H1 (cell line): ENCODE measurements at regions not wholly inside any gene's neighbourhood (a gene's known extent, or its start where the extent isn't known, plus 50 kb on each side); places are given as distances from the start of the nearest gene placed in this dataset.

ENCODE experiments used
- BACH1 ChIP-seq: IDR thresholded peaks from 2 replicates; pipeline ENCODE4 v1.6.1; 2012; ENCODE audit warnings: low read length, improper control_type of control experiment
- CEBPB ChIP-seq: IDR thresholded peaks from 2 replicates; pipeline ENCODE4 v1.6.1; 2012; ENCODE audit warnings: low read depth, low read length
- CTBP2 ChIP-seq: IDR thresholded peaks from 2 replicates; pipeline ENCODE4 v1.7.0; 2011; ENCODE audit warnings: borderline replicate concordance, mild to moderate bottlenecking, moderate library complexity, mixed read lengths, low read length; ENCODE audit not compliant: insufficient read depth, insufficient read length
- CTCF ChIP-seq, 3 experiments: IDR thresholded peaks; 1 replicate in 2 of 3; 2 replicates in 1 of 3; pipeline versions ENCODE4 v1.5.1 to v1.6.1; 2011; ENCODE audit warnings: low read length in 3 of 3, mild to moderate bottlenecking in 3 of 3, inconsistent platforms in 2 of 3, low read depth in 1 of 3, moderate library complexity in 1 of 3; ENCODE audit not compliant: insufficient read depth in 1 of 3; ENCODE audit errors: control extremely low read depth in 1 of 3
- JUND ChIP-seq: IDR thresholded peaks from 2 replicates; pipeline ENCODE4 v1.6.1; 2011; ENCODE audit warnings: mild to moderate bottlenecking, improper control_type of control experiment, low read length
- POLR2A ChIP-seq, 2 experiments: IDR thresholded peaks; 1 replicate in 1 of 2; 2 replicates in 1 of 2; pipeline ENCODE4 v1.6.1; 2011; ENCODE audit warnings: low read depth in 2 of 2, low read length in 2 of 2, mild to moderate bottlenecking in 2 of 2; ENCODE audit errors: control extremely low read depth in 1 of 2
- POLR2AphosphoS5 ChIP-seq: IDR thresholded peaks from 2 replicates; pipeline ENCODE4 v1.6.1; 2011; ENCODE audit warnings: low read depth, low read length
- RAD21 ChIP-seq, 2 experiments: IDR thresholded peaks in 1 of 2; conservative IDR thresholded peaks in 1 of 2; 2 replicates each; pipeline ENCODE4 v1.6.1; 2011; ENCODE audit warnings: low read depth in 2 of 2, low read length in 2 of 2, improper control_type of control experiment in 1 of 2, inconsistent platforms in 1 of 2, mild to moderate bottlenecking in 1 of 2, moderate library complexity in 1 of 2
- RXRA ChIP-seq: IDR thresholded peaks from 2 replicates; pipeline ENCODE4 v1.6.1; 2011; ENCODE audit warnings: low read depth, mild to moderate bottlenecking, low read length, moderate library complexity; ENCODE audit not compliant: insufficient read depth
- SAP30 ChIP-seq: fragments of 300-600 bp; sonication (generic); IDR thresholded peaks from 2 replicates; pipeline ENCODE4 v1.7.1; 2012; ENCODE audit warnings: low read length, moderate library complexity, mild to moderate bottlenecking, inconsistent platforms; ENCODE audit not compliant: insufficient read depth, insufficient replicate concordance

- TF ChIP-seq JUND (no peak), POLR2A (IDR thresholded peaks at IDR 0.05; ENCODE audit: control extremely low read depth in 1 of 2, low read depth in 2 of 2, low read length in 2 of 2) (no peak), CTCF (IDR thresholded peaks at IDR 0.05; ENCODE audit: control extremely low read depth in 1 of 3, insufficient read depth in 1 of 3, low read depth in 1 of 3, low read length in 3 of 3) (no peak), POLR2AphosphoS5 (no peak), SAP30 (no peak), CTBP2 (no peak), BACH1 (no peak), RAD21 (IDR thresholded peaks at IDR 0.05 in 1 of 2, conservative IDR thresholded peaks at IDR 0.05 in 1 of 2; ENCODE audit: low read depth in 2 of 2, low read length in 2 of 2) (no peak), CEBPB (peak; percentile 14; the same call in 1 of the 2 replicates), RXRA (no peak)
Observed at GRCh38 chr10:9814285-9814864, 1203.3 kb upstream of the CELF2 start.
